ENCODE measurements at regions not wholly inside any gene's neighbourhood (a gene's known extent, or its start where the extent isn't known, plus 50 kb on each side); places are given as distances from the start of the nearest gene placed in this dataset.

DNA sequence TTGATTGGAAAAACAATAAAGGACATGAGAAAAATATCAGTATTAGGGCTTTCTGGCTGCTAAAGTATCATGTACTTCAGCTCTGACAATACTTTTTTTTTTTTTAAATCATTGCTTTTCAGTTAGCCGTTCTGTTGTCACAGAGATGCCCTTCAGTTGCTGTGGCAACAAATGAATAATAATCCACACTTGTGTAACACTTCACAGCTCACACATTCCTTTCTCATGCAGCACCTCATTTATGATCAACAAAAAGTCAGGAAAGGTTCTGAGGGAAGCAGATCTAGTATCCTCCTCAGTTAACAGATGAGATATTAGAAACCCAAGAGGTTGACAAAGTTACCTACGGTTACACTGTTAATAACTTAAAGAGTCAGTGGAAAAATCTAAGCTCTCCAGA, 444.2 kb upstream of the SLIT2 start:
- TF ChIP-seq SIN3A (IDR thresholded peaks at IDR 0.05; ENCODE audit: borderline replicate concordance, insufficient read depth, low read depth, low read length) (no peak), POLR2AphosphoS5 (IDR thresholded peaks at IDR 0.05; ENCODE audit: low read depth, low read length) (no peak), TCF7L2 (IDR thresholded peaks at IDR 0.05; ENCODE audit: low read depth, low read length) (no peak)
- TF ChIP-seq, protein P1, sequence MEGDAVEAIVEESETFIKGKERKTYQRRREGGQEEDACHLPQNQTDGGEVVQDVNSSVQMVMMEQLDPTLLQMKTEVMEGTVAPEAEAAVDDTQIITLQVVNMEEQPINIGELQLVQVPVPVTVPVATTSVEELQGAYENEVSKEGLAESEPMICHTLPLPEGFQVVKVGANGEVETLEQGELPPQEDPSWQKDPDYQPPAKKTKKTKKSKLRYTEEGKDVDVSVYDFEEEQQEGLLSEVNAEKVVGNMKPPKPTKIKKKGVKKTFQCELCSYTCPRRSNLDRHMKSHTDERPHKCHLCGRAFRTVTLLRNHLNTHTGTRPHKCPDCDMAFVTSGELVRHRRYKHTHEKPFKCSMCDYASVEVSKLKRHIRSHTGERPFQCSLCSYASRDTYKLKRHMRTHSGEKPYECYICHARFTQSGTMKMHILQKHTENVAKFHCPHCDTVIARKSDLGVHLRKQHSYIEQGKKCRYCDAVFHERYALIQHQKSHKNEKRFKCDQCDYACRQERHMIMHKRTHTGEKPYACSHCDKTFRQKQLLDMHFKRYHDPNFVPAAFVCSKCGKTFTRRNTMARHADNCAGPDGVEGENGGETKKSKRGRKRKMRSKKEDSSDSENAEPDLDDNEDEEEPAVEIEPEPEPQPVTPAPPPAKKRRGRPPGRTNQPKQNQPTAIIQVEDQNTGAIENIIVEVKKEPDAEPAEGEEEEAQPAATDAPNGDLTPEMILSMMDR (IDR thresholded peaks at IDR 0.05) = no peak
- TF ChIP-seq, protein P2, sequence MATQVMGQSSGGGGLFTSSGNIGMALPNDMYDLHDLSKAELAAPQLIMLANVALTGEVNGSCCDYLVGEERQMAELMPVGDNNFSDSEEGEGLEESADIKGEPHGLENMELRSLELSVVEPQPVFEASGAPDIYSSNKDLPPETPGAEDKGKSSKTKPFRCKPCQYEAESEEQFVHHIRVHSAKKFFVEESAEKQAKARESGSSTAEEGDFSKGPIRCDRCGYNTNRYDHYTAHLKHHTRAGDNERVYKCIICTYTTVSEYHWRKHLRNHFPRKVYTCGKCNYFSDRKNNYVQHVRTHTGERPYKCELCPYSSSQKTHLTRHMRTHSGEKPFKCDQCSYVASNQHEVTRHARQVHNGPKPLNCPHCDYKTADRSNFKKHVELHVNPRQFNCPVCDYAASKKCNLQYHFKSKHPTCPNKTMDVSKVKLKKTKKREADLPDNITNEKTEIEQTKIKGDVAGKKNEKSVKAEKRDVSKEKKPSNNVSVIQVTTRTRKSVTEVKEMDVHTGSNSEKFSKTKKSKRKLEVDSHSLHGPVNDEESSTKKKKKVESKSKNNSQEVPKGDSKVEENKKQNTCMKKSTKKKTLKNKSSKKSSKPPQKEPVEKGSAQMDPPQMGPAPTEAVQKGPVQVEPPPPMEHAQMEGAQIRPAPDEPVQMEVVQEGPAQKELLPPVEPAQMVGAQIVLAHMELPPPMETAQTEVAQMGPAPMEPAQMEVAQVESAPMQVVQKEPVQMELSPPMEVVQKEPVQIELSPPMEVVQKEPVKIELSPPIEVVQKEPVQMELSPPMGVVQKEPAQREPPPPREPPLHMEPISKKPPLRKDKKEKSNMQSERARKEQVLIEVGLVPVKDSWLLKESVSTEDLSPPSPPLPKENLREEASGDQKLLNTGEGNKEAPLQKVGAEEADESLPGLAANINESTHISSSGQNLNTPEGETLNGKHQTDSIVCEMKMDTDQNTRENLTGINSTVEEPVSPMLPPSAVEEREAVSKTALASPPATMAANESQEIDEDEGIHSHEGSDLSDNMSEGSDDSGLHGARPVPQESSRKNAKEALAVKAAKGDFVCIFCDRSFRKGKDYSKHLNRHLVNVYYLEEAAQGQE (IDR thresholded peaks at IDR 0.05; ENCODE audit: insufficient read depth in 1 of 2, low read depth in 2 of 2, low read length in 1 of 2) = no peak

Measured in Panc1 (cell line).